ENCODE measurements at regions not wholly inside any gene's neighbourhood (a gene's known extent, or its start where the extent isn't known, plus 50 kb on each side); places are given as distances from the start of the nearest gene placed in this dataset.

GRCh38 chr20:11001764-11002540 is 328.2 kb upstream of the JAG1 start:
- no peak for DNase-seq

- DNase-seq, result no peak
Measured at GRCh38 chr20:11003341-11003740, 329.5 kb upstream of the JAG1 start.

GRCh38 chr20:11008444-11009033 is 334.7 kb upstream of the JAG1 start:
- DNase-seq, result no peak

DNA sequence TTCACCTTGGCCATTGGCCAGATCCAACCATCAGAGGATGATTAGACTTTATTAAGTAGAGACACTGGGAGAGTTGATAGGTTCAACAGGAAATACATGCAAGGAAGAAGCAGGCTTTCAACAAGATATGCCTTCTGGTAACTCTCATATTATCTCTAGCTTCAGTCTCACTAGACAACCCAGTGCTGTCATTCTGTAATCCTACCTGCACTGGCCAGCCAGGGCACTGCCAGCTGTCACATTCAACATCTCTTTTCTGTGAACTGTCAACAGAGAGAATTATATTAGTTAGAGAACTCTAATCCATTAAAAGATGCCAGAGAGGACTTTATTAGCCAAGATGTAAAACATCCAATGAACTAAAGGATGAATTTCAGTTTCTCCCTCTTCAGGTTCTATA is 337.9 kb upstream of the JAG1 start:
- no peak for DNase-seq

DNA sequence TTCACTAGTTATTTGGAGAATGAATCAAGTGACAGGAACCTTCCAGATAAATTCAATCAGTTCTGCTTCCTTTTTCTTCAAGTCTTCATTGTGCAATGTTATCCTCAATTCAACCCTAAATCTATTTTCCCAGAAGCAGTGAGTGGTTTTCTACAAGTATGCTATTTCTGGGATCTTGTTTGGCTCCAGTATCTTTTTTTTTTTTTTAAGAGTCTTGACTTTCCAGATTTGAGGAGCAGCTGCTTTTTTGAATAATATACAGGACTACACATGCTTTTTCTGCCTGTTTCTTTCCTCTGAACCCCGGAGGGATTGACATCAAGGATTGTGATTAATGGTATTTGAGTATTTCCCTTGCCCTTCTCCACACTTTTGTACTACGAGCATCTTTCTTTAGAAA is 339.2 kb upstream of the JAG1 start:
- DNase-seq, result no peak

GRCh38 chr20:11013801-11014200 is 340.0 kb upstream of the JAG1 start:
- no peak for DNase-seq

DNA sequence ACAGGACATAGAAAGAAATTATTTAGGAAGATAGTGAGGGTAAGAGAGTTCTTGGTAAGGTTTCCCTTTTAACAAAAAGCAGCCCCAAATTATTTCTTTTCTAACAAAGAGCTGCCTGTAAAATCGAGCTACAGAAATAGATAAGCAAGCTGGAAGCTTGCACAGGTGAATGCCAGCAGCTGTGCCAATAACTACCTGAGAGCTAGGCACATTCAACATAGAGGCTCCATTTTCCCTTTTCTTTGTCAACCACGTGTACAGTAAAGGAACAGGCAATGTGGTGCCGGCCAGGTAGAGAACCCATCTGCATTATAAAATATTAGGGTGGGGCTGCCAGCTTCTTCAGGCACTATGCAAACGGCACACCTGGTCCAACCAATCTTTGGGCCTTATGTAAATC is 341.6 kb upstream of the JAG1 start:
- DNase-seq, result no peak

DNA sequence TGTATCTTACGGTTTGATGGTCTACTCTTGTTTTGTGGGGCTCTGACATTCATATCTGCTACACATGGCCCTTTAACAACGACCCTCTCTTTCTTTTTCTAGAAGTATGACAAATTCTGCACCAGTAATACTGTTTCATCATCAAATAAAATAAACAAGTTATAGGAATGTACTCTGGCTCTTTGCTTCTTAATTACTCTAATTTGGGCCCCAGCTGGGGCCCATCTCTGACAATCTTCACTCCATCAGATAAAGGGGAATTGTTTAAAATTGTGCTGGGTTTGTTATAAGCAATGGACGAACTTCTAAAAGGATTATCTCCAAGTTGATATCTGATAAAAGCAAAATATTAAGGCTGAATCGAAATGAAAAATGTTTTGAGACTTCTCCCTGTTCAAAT is 343.6 kb upstream of the JAG1 start:
- no peak for DNase-seq

DNA sequence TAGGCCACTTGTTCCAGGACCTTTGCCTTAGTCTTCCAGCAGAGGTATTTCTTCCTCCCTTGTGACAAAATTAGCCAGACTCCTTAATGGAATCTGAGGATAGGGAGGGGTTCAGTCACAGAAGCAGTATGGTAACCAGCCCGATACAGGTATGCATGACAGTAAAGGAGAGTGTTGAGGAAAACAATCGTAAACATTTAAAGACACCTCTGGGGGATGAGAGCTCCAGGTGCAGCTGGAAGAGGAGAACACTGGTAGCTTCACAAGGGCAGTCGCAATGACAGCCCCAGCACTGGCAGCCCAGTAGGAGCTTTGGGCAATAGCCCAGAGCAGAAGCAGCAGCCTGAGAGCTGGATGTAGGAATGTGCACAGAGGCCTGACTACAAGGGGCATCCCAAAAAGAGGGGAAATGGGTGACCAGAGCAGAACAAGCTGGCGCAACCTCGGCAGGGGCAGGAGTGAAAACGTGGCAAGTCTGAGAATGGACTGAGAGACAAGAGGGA is 344.9 kb upstream of the JAG1 start:
- no peak for DNase-seq

DNA sequence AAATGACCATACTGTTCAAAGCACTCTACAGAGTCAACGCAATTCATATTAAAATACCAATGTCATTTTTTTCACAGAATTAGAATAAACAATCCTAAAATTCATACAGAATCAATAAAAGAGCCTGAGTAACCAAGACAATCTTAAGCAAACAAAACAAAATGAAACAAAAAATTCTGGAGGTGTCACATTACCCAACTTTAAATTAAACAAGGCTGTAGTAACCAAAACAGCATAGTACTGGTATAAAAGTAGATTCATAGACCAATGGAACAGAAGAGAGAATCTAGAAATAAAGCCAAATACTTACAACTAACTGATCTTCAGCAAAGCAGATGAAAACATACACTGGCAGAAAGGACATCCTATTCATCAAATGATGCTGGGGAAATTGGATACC is 346.9 kb upstream of the JAG1 start:
- DNase-seq, result no peak

DNA sequence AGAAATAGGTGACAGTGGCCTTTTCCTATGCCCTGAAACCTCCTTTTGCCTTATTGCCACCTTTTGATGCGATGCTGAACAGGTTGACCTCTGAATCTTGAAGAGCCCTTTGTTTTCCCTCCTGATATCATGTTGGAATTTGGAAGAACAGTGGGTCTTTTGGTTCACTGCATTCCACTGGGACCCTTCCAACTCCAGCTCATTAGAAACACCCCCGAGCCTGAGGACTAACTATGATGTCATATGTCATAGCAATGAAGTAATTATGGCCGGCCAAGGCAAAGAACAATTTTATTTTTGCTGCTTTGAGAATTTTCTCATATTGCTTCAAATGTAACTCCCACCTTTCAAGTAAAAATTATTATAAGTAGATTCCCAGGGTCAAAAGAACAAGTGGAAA is 353.4 kb upstream of the JAG1 start:
- no peak for DNase-seq

DNA sequence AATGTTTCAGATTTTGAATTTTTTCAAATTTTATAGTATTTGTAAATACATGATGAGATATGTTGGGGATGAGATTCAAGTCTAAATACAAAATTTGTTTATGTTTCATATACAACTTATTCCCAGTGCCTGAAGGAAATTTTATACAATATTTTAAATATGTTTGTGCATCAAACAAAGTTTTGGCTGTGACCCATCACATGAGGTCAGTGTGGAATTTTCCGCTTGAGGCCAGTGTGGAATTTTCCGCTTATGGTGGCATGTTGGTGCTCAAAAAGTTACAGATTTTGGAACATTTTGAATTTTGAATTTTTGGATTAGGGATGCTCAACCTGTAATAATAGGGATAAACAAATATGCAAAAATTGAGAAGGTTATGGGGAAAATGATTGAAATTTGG is 356.6 kb upstream of the JAG1 start:
- DNase-seq, result no peak

- no peak for DNase-seq
Measured at GRCh38 chr20:11031300-11031699, 357.5 kb upstream of the JAG1 start.

- no peak for DNase-seq
Measured at GRCh38 chr20:11032611-11033010, 358.8 kb upstream of the JAG1 start.

- no peak for DNase-seq
Measured at GRCh38 chr20:11034025-11034424, 360.2 kb upstream of the JAG1 start.

DNA sequence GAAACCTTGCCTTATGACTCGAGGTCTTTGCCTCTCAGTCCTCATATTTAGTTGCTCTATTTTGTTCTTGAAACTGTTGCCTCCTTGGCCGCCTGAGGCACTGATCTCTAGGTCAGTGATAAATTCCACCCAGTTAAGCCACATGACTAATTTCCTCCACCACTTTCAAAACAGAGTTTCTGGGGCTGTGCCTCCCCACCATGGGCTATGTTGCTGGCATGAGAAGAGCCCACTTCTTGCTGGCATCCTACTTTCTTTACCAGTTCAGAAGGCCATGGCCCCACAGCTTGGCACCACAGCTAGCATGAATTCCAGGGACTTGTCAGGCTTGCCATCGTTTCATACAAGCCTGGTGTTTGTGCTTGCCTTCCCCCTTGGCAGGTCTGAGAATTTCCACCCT is 361.4 kb upstream of the JAG1 start:
- DNase-seq, result no peak

- DNase-seq, result no peak
Measured at GRCh38 chr20:11041396-11041795, 367.6 kb upstream of the JAG1 start.

DNA sequence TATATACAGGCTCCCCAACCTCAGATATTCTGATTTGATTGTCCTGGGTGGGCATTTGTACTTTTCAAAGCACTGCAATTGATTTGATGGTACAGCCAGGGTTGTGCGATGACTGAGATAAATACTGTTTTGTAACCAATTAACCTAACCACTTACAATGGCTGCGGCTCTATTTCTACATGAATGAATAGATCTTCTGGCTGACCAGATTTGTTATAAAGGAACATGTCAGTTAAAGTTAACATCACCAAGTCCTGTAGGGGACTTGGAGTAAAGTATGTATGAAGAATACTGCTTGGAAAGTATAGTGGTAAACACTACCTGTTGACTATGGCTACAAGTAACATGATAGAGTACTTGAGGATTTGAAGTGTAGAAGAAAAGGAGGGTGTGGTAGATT is 369.2 kb upstream of the JAG1 start:
- no peak for DNase-seq

DNA sequence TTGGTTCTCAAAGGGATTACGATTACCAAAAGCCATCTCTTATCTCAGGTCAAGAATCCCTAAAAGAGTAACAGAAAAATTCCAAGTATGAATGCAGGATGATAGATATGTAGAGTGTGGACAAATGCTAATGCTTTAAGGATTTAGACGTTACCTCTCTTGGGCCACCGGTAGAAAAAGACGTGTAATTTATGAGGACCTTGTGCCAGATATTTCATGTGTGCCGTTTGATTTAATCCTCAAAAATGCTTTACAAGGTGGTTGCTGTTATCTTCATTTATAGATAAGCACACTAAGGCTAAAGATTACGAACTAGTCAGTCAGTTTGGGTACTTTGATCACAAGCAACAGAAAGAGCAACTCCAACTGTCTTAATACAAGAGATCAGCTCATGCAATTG is 370.8 kb upstream of the JAG1 start:
- DNase-seq, result no peak

DNA sequence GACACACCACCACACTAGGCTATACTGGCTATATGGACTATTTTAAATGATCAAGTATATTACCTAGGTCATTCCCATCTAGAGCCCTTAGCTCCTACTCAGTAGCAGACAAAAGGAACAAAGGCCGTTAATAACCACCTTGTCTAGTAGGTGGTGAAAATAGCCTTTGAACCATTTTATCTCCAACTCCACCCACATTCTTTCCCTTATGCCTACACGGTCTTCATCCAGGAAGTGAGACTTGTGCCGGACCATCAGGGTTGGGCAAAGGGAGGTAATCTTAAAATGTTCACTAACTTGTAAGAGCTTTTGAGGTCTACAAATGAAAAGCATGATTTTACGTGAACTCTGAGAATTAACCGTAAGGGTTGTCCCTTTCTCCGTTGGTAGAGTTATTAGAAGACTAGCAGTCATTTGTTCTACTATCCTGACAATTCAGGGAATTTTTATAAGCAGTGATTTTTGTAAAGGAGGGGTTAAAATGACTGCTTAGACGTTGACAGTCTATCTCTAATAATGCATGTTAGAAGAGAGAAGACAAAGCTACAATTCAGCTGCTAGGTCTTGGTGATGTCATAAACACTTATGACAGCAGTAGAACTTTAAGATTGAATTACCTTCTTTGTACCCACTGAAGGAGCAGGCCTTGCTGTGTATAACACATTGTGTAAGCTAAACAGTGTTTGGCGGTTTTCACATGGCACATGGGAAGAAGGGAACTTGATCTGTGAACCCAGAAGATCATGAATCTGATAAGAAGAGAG is 371.8 kb upstream of the JAG1 start:
- DNase-seq, result no peak

DNA sequence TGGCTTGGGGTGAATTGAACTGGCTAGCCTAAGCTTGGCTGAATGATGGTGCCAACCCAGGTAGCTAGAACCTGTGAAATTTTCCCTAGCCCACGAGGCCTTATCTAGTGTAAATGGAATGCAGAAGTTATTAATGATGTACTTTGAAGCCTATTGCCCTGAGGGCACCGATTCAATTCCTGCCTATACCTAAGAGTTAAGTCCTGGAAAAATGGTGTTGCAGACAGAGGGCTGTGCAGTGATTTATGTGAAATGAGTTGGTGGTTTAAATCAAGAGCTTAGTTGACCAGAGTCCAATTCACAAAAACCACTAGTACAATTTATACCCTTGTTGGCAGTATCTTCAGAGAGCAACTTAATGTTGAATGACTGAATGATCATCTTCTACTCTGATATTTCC is 373.8 kb upstream of the JAG1 start:
- no peak for DNase-seq

DNA sequence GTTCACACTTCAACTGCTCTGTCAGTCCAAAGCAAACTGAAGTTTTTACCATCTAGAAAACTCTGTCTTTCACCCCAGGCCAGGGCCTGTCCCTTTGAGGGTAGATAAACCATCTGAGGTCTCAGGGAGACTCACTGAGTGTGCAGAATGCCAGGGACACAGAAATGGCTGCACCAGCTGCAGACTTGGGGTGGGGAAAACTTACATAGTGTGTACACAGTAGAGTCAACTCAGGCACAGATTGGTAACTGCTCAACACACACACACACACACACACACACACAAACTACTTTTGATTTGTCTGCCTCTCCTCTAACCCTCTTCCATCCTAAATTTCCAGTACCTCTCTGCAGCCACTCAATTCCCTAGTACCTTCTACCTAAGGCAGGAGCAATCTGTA is 374.9 kb upstream of the JAG1 start:
- DNase-seq, result no peak

- DNase-seq, result no peak
Measured at GRCh38 chr20:11050350-11050749, 376.6 kb upstream of the JAG1 start.

GRCh38 chr20:11051136-11051535 is 377.3 kb upstream of the JAG1 start:
- DNase-seq, result no peak
